K562 (cell line): ENCODE measurements at regions not wholly inside any gene's neighbourhood (a gene's known extent, or its start where the extent isn't known, plus 50 kb on each side); places are given as distances from the start of the nearest gene placed in this dataset.
A peak's percentile ranks its signal among the peaks of the same experiment; 100 is the strongest.

Source experiments
- AFF1 ChIP-seq, 2 experiments: fragments of 450-650 bp; IDR thresholded peaks; 2 replicates each; pipeline ENCODE4 v1.6.1; 2018; ENCODE audit warnings: mild to moderate bottlenecking in 2 of 2, low read depth in 1 of 2; ENCODE audit not compliant: partially characterized antibody in 2 of 2
- ARID1B ChIP-seq: fragments of 450-650 bp; IDR thresholded peaks from 2 replicates; pipeline ENCODE4 v1.6.1; 2016; ENCODE audit warnings: antibody characterized with exemption, mild to moderate bottlenecking, inconsistent platforms
- ARNT ChIP-seq, 2 experiments: fragments of 450-650 bp; IDR thresholded peaks; 2 replicates each; pipeline ENCODE4 v1.6.1; 2016; ENCODE audit warnings: mild to moderate bottlenecking in 1 of 2
- CTCF ChIP-seq, 3 experiments: IDR thresholded peaks in 2 of 3; conservative IDR thresholded peaks in 1 of 3; 2 replicates each; pipeline ENCODE4 v1.5.1; 2011 to 2012; ENCODE audit warnings: low read length in 3 of 3, mild to moderate bottlenecking in 3 of 3, control low read depth in 2 of 3, improper control_type of control experiment in 1 of 3, inconsistent platforms in 1 of 3, low read depth in 1 of 3, mixed read lengths in 1 of 3, moderate library complexity in 1 of 3; ENCODE audit not compliant: insufficient read depth in 2 of 3
- DMBX1 ChIP-seq: fragments of 250-450 bp; sonication (Bioruptor Pico); IDR thresholded peaks from 2 replicates; pipeline ENCODE4 v1.8.0; 2022; ENCODE audit warnings: inconsistent platforms, mild to moderate bottlenecking, moderate library complexity, borderline replicate concordance
- DPF2 ChIP-seq: fragments of 450-650 bp; IDR thresholded peaks from 2 replicates; pipeline ENCODE4 v1.6.1; 2016
- E2F1 ChIP-seq: sonication (generic); formaldehyde crosslinking; IDR thresholded peaks from 2 replicates; pipeline ENCODE4 v1.8.1; 2023; ENCODE audit warnings: mild to moderate bottlenecking, missing genetic modification reagents, moderate library complexity
- FOXP1 ChIP-seq: sonication (generic); formaldehyde crosslinking; IDR thresholded peaks from 2 replicates; pipeline ENCODE4 v1.8.0; 2022; ENCODE audit warnings: mild to moderate bottlenecking, missing genetic modification reagents
- HDAC1 ChIP-seq, 2 experiments: fragments of 450-650 bp; IDR thresholded peaks; 2 replicates each; pipeline ENCODE4 v1.6.1; 2016 to 2017; ENCODE audit warnings: inconsistent platforms in 1 of 2, mild to moderate bottlenecking in 1 of 2, moderate library complexity in 1 of 2
- LEF1 ChIP-seq: fragments of 450-650 bp; IDR thresholded peaks from 2 replicates; pipeline ENCODE4 v1.6.1; 2016; ENCODE audit warnings: mild to moderate bottlenecking
- MTA2 ChIP-seq: fragments of 450-650 bp; IDR thresholded peaks from 2 replicates; pipeline ENCODE4 v1.6.1; 2016; ENCODE audit warnings: low read depth
- NFIC ChIP-seq: fragments of 450-650 bp; IDR thresholded peaks from 2 replicates; pipeline ENCODE4 v1.6.1; 2017; ENCODE audit warnings: mild to moderate bottlenecking, inconsistent platforms
- NFXL1 ChIP-seq: fragments of 450-650 bp; formaldehyde crosslinking; IDR thresholded peaks from 2 replicates; pipeline ENCODE4 v1.4.0; 2021; ENCODE audit warnings: mild to moderate bottlenecking
- RBM22 ChIP-seq: fragments of 200-400 bp; formaldehyde crosslinking; IDR thresholded peaks from 2 replicates; pipeline ENCODE4 v1.6.1; 2018; ENCODE audit warnings: low read length, low read depth; ENCODE audit not compliant: poor library complexity, severe bottlenecking
- SMAD4 ChIP-seq: fragments of 250-450 bp; sonication (Bioruptor Pico); conservative IDR thresholded peaks from 2 replicates; pipeline ENCODE4 v1.8.0; 2021; ENCODE audit warnings: inconsistent platforms, mild to moderate bottlenecking, moderate library complexity
- SMARCE1 ChIP-seq: fragments of 450-650 bp; IDR thresholded peaks from 2 replicates; pipeline ENCODE4 v1.7.1; 2016; ENCODE audit warnings: mild to moderate bottlenecking
- TBP ChIP-seq: optimal IDR thresholded peaks from 2 replicates; pipeline ENCODE3; 2011; ENCODE audit warnings: low read depth, low read length, improper control_type of control experiment
- THRAP3 ChIP-seq: fragments of 450-650 bp; IDR thresholded peaks from 2 replicates; pipeline ENCODE4 v1.6.1; 2016; ENCODE audit warnings: mild to moderate bottlenecking, inconsistent platforms, borderline replicate concordance
- ZKSCAN8 ChIP-seq: fragments of 200-800 bp; sonication (Bioruptor generic); IDR thresholded peaks from 2 replicates; pipeline ENCODE4 v1.6.1; 2016; ENCODE audit warnings: missing genetic modification characterization, missing compliant biosample characterization
- ZNF639 ChIP-seq, 2 experiments: fragments of 200-800 bp in 1 of 2; sonication (Bioruptor generic) in 1 of 2; sonication (generic) in 1 of 2; formaldehyde crosslinking in 1 of 2; IDR thresholded peaks in 1 of 2; conservative IDR thresholded peaks in 1 of 2; 2 replicates each; pipeline versions ENCODE4 v1.5.0 to v1.6.1; 2016 to 2020; ENCODE audit warnings: missing compliant biosample characterization in 1 of 2, missing genetic modification characterization in 1 of 2, missing genetic modification reagents in 1 of 2

GRCh38 chr2:208571764-208572131 lies 165.2 kb downstream of the PTH2R start (continued):
- TF ChIP-seq AFF1 (IDR thresholded peaks at IDR 0.05; ENCODE audit: low read depth in 1 of 2, partially characterized antibody in 2 of 2) (no peak), ARID1B (peak; percentile 95), NFIC (peak; percentile 87), FOXP1 (no peak), CTCF (IDR thresholded peaks at IDR 0.05 in 2 of 3, conservative IDR thresholded peaks at IDR 0.05 in 1 of 3; ENCODE audit: insufficient read depth in 2 of 3, low read depth in 1 of 3, low read length in 3 of 3) (0 out of 6 replicates have a peak, but pooled peaks of 1 of the 3 experiments have one; percentile 6), SMARCE1 (peak; percentile 72; the same call in 1 of the 2 replicates), THRAP3 (no peak), DMBX1 (CRISPR knock-in tag) (peak; percentile 82), TBP (peak; percentile 52), E2F1 (CRISPR knock-in tag) (no peak), DPF2 (peak; percentile 92), LEF1 (peak; percentile 42; the same call in 1 of the 2 replicates), HDAC1 (IDR thresholded peaks at IDR 0.05) (peak in 1 of 2 experiments; percentile 67; a peak in 2 of 4 replicates), MTA2 (peak; percentile 86), ZKSCAN8 (CRISPR knock-in tag) (0 out of 2 replicates have a peak, but pooled peaks have one; percentile 26), ZNF639 (CRISPR knock-in tag; conservative IDR thresholded peaks at IDR 0.05 in 1 of 2, IDR thresholded peaks at IDR 0.05 in 1 of 2) (peak in 1 of 2 experiments; percentile 69; a peak in 2 of 4 replicates), ARNT (IDR thresholded peaks at IDR 0.05) (0 out of 4 replicates have a peak, but pooled peaks of 1 of the 2 experiments have one; percentile 52), SMAD4 (peak; percentile 93), RBM22 (no peak), NFXL1 (CRISPR knock-in tag) (no peak)
